Stimulated activated CD8-positive, alpha-beta memory T cell treated with anti-CD3 and anti-CD28 coated beads, Interleukin-4, amount 100 ng/mL, for 24 hours (primary cell): ENCODE measurements at regions not wholly inside any gene's neighbourhood (a gene's known extent, or its start where the extent isn't known, plus 50 kb on each side); places are given as distances from the start of the nearest gene placed in this dataset.
"Not testable (repeated sequence)": the region's sequence is repeated elsewhere in the genome, so short reads cannot be mapped to it uniquely, and the experiment has no call there.

ENCODE experiments used
- DNase-seq: peaks from one replicate; pipeline ENCODE4 v3.0.0-alpha.2; 2020; ENCODE audit warnings: low read depth

DNA sequence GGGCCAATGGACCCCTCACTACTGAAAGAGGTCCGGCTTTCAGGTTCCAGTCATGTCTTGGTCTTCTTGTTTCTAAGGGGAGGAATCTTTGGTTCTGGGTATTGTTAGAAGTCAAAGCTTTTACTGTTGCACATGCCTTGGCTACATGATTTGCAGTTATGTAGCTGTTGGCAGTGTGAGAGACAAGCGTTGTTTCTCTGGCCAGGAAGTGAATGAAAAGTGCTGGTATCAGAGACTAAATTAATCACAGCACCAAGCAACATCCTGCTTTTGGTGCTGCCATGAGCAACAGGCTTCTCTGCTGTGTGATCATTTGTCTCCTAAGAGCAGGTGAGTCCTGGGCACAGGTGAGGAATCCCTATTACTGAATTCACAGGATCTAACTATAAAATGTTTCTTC is 100.1 kb upstream of the PRSS3 start:
- no peak for DNase-seq

DNA sequence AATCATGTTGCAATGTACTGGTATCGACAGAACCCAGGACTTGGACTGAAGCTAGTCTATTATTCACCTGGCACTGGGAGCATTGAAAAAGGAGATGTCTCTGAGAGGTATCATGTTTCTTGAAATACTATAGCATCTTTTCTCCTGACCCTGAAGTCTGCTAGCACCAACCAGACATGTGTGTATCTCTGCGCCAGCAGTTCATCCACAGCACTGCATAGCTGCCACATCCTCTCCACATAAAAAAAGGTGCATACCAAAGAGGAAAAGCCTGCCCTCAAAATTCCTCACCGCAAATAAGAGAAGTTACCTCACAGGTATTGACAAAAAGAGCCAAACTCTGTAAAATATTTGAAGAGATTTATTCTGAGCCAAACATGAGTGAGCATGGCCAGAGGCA is 99.5 kb upstream of the PRSS3 start:
- no peak for DNase-seq

DNA sequence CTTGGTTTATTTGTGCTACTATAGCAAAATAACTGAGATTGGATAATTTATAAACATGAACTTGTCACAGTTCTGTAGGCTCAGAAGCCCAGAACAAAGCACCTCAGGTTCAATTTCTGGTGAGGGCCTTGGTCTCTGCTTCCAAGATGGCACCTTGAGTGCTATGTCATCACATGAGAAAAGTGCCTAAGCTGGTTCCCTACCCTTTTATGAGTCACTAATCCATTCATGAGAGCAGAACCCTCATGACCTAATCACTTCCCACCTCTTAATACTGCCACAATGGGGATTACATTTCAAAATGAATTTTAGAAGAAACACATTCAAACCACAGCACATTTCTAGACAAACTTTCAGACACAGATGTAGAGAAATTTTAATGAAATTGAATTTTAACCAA is 98.2 kb upstream of the PRSS3 start:
- no peak for DNase-seq

DNA sequence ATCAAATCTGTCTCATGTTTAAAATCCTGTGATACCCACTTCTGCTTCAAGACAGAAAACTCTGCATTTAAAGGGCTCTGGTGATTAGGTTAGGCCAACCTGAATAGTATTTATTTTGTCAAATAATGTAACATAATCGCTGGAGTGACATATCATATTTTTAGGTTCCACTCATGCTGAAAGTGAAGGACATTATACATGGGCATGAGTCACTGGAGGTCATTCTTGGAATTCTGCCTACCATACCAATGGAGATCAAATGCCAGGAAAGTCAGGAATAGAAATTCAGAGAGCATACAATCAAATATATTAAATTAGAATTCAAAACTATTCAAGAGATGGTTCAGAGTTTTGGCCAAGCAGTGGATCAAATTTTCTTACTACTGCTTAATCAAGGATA is 97.1 kb upstream of the PRSS3 start:
- no peak for DNase-seq

DNA sequence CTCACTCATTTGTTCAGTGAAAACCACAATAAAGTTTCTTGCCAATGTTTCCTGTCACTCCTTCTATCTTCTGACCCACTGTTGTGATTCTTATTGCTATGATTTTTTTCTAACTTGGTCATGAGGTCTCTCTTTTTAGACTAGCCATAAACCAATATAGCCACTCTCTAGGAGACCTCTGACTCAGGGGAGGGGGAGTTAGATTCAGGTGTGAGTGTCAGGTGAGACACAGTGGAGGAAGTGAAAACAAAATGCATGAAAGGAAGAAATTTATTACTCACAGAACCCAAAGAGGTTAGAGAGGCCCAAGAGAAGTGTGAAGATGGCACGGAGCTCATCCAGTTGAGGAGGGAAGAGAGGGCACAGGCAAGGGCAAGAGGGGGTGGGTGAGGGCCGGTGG is 94.4 kb upstream of the PRSS3 start:
- DNase-seq, result not testable (repeated sequence)

DNA sequence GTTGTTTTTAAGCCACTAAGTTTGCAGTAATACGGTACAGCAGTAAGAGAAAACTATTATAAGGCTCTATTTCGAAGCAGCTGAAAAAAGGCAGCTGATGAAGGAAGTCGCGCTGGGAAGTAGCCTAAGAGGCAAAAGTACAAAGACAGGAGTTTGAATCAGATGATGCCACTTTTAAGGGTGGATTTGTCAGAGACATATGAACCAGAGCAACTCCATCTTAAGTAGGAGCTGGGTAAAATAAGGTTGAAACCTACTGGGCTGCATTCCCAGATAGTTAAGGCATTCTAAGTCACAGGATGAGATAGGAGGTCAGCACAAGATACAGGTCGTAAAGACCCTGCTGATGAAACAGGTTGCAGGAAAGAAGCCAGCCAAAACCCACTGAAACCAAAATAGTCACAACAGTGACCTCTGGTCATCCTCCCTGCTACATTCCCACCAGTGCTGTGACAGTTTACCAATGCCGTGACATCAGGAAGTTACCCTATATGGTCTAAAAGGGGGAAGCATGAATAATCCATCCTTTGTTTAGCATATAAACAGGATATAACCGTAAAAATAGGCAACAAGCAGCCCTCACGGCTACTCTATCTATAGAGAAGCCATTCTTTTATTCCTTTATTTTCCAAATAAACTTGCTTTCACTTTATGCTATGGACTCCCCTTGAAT is 91.8 kb upstream of the PRSS3 start:
- no peak for DNase-seq

DNA sequence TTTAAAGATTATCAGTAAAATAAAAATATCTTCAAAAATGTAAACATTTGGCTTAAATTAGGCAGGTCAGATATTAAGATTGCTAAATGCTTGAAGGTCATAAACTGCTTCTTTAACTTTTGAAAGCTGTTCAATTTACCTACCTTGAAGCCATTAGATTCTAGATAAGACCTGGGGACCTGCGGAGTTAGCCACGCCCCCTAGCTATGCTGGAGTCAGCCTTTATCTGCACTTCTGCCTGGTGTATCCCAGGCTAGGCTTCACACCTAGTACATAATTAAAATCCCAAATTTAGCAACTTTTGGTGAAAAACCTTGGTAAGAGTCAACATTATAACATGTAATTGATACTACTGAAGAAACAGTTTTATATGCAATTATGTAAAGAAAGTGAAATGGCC is 89.9 kb upstream of the PRSS3 start:
- not testable (repeated sequence) for DNase-seq

DNA sequence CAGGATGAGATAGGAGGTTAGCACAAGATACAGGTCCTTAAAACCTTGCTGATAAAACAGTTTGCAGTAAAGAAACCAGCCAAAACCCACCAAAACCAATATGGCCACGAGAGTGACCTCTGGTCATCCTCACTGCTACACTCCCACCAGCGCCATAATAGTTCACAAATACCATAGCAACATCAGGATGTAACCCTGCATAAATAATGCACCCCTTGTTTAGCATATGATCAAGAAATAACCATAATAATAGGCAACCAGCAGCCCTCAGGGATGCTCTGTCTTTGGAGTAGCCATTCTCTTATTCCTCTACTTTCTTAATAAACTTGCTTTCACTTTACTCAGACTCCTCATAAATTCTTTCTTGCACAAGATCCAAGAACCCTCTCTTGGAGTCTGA is 86.9 kb upstream of the PRSS3 start:
- DNase-seq, result no peak

DNA sequence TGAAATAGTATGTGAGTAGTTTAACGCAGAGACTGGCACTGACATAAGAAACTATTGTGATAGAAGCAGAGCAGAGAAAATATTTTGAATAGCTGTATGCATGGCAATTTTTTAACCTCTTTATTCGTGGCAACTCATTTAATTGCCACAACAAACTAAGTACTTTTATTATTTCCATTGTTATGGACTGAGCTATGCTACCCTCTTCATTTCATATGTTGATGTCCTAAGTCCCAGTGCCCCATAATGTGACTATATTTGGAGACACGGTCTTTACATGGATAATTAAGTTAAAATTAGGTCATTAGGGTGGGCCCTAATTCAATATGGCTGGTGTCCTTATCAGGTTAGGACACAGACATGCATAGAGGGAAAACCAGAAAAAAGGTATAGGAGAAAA is 86.1 kb upstream of the PRSS3 start:
- DNase-seq, result no peak

DNA sequence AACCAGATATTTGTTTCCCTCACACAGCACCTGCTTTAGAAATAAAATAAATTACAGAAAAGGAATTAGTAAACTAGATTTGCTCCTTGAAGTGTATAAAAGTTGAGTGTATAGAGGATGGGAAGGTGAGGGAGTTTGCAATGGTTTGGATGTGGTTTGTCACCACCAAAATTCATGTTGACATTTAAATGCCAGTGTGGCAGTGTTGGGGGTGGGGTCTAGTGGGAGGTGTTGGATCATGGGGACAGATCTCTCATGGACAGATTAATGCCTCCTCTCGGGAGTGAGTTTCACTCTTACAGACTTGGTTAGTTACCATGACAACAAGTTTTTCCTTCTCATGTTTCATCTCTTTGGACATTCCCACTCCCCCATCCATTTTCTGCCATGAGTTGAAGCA is 83.9 kb upstream of the PRSS3 start:
- not testable (repeated sequence) for DNase-seq

DNA sequence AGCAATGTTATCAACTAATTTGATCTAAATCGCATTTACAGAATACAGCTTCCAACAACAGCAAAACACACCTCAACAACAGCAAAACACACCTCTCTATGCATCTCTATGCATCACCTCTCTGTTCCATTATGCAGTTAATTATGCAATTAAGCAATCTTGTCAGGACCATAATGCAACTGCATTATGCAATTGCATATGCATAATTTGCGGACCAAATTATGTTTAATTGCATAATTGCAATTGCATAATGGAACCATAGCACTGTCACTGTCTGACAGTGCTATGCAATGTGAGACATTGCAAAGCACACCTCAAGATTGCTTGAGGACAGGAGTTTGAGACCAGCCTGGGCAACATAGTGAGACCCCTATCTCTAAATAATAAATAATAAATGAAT is 80.4 kb upstream of the PRSS3 start:
- DNase-seq, result no peak

DNA sequence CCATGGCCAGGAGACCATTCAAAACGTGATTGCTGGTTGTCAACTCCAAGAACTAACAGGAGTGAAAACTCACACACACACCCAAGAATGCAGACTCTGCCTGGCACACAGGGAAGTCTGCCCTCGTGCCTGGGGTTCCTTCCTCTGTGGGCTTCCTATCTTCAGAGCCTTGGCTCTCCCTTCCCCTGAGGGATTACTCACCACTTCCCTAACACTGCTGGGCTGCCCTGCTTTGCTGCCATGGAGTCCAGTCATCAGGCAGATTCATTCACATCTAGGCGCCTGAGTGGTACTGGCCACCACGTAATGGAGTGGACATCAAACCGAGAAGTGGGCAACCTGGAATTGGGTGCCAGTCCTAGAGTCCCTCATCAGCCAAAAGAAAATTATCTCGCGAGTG is 76.4 kb upstream of the PRSS3 start:
- DNase-seq, result no peak

DNA sequence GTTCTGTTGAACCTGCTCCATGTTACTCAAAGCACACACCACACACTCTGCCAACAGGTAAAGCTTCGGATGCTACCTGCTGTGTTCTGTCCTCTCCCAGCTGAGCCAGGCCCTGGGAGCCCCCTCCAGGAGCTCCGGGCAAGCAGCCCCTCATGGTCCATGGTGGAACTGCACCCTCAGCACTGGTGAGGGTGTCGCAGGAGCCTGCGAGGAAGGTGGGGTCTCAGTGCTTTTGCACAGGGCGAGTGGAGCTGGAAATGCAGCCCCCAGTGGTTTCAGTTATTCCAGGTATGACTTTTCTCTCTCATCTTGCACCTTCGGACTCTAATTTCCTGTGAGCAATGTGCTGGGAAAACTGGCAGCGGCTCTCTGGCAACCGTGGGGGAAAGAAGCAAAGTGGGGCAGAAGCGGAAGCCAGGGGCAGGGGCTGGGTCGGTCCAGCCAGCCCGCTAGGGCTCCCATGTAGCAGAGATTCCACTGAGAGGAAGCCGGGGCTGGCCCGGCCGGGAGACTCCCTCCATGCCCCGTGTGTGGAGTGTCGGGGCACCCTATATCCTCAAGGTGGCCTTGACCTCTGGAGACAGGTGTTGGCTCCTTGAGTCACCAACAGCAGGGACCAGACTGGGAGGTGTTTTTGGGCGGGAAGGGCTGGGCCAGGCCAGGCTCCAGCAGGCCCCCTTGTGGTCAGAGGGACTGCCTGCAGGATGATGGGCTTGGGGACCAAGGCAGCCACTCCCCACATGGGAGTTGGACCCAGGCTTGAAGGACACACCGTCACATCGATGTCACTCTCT is 75.6 kb upstream of the PRSS3 start:
- peak; percentile 29 for DNase-seq

DNA sequence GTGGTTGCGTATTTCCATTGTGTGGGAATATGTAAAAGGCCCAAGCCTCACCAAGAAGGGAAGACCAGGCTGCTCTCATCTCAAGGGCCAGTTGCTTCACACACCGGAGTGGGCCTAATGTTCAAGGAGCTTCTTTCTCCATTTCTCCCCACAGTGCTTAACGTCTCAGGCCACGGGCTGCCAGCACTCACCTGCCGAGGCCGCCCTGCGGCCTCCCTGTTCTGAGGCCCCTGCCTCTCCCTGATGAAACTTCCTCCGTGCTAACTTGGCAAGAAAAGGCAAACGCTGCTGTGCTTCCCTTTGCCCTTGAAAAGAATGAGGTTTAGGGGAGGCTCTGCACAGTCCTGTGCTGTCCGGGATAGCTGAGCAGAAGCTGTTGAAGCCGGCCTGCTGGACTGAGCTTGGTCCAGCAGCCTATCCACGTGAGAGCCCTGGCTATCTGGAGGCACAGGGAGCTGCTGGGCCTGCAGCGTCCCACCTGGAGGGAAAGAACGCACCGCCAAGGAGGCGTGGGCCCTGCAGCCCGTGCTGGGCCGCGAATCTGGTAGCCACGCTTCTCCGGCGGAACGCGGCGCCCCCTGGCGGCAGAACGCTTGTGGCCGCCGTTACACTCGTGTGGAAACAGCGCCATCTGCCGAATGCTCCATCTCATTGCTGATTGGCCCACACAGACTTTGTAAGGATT is 73.5 kb upstream of the PRSS3 start:
- peak; percentile 79 for DNase-seq

DNA sequence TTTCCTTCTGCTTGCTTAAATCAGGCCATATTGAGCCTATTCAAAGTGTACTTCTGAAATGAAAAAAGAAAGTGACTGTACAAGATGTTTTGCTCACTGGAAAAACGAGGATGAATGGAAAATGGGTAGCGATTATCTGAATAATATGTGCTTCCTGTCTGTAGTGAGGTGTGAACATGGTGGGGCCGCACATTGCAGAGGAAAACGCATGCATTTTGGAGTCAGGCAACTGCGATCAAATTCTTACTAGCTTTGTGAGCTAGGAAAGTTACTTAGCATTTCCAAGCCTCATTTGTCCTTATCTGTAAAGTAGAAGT is 73.0 kb upstream of the PRSS3 start:
- DNase-seq, result no peak

DNA sequence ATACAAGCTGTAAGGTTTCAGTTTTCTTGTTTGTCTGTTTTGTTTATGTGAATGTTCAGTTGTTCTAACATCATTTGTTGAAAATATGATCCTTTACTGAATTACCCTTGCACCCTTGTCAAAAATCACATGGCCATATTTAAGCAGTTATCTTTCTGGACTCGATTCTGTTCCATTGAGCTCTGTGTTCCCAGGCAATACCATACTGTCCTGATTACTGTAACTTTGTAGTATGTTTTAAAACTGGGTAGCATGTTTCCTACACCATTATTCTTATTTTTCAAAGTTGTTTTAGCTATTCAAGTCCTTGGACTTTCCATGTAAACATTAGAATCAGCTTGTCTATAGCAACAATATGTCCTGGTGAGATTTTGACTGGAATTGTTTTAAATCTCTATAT is 66.7 kb upstream of the PRSS3 start:
- no peak for DNase-seq

DNA sequence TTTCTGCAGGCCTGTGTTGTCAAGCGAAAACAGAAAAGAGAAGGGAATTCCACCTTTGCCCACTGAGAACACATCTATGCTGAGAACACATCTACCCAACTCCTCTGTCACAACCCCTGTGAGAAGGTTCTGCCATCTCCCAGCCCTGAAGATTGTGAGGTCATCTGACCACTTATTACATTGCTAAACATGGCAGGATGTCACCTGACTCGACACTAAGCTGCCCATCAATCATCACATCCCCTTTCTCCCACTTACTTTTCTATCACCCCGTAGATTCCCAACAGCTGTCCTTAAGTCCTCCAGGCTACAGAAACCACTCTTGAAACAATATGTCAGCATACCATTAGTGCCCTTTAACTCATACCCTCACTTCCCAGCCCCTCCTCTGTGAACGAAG is 64.2 kb upstream of the PRSS3 start:
- DNase-seq, result no peak

DNA sequence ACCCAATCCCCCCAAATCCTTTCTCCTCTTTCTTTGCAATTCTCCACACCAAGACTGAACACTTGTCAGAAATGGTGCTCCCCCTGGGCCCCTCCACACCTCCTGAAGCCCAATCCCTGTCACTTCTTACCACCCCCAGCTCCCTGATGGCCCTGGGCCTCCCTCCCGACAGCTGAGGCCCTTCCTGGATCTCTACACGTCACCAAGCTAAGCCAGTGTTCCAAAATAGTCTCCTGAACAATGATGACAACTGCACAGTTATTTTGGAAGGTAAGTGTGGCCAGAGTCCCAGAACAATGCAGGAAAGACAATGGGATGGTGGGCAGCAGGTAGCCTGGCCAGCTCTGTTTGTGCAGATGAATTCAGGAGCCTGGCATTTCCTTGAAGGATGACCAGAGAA is 63.7 kb upstream of the PRSS3 start:
- DNase-seq, result no peak

DNA sequence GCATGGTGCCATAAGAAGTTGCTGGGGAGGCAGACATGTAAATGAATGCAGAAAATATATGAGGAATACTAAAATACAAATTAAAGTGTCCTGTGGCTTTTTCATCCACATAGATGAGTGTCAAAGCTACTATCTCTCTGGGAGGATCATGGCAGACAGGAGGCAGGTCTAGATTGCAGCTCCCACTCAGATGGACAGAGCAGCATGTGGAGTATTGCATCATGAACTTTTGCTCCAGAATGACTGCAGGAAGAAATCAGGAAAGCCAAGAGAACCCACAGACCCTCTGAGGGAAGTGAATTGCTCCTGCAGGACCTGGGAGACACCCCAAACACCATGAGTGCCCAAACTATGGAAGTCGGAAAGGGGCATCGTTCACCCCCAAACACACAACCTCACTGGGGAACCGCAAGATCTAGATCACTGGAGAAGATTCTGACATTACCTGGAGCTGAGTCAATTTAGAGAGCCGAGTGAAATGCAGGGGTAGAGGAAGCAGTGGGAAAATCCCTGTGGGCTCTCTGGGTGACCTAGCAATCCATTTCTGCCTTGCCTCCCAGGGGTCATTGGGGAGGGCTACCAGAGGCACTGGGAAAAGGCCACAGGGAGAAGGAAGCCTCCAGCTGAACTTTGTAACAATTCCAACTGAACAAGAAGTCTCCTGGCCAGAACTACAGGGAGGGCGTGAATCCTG is 61.0 kb upstream of the PRSS3 start:
- not testable (repeated sequence) for DNase-seq

DNA sequence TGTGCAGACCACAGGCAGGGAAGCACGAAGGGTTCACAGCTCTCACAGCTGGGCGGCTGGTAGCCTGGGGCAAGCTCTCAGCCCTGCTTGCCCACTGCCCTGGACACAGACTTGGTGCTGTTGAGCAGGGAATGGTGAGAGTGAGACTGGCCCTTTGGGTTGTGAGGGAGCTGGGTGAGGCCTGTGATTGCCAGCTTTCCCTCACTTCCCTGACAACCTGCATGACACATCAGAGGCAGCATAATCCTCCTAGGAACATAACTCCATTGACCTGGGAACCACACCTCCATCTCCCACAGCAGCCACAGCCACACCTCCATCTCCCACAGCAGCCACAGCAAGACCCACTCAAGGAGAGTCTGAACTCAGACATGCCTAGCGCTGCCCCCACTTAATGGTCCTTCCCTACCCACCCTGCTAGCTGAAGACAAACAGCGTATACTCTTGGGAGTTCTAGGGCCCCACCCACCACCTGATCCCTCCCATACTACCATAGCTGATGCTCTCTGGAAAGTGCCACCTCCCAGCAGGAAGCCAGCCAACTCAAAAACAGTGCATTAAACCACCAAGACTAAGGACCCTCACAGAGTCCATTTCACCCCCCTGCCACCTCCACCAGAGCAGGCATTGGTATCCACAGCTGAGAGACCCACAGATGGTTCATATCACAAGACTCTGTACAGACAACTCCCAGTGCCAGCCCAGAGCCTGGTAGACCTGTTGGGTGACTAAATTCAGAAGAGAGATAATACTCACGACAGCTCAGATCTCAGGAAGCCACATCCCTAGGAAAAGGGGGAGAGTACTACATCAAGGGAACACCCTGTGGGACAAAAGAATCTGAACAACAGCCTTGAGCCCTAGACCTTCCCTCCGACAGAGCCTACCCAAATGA is 60.2 kb upstream of the PRSS3 start:
- not testable (repeated sequence) for DNase-seq

DNA sequence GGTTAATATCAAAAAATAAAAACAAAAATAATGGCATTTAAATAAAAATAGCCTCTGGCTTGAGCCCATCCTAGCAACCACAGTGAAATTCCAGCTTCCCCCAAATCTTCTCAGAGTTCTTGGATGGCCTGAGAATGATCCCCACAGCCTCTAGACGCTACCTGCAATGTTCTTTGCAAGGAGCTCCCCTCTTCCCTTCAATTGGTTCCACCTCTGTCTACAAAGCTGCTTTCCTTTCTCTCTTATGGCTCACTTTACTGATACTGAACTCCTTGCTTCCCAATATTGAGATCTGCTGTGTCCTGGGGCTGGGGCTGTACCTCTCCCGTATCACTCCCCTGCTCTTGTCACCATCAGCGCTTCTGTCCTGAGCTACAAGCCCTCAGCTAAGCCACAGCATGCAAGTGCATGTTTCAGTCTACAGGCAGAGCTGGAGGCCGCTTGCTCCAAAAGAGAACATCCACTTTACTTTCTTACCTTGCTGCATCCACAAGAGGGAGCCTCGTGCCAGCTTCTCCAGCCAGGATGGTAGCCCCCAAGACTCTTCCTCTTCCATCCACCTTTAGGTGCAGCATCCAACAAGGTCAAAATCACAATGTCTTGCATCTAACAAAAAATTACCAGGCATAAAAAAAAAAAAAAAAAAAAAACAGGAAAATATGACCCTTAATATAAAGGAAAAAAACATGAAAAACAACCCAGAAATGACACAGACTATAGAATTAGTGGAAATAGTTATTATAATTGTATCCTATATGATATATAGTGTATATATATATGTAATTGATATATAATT is 57.4 kb upstream of the PRSS3 start:
- no peak for DNase-seq
